Activated CD4-positive, CD25-positive, alpha-beta regulatory T cell treated with anti-CD3 and anti-CD28 coated beads, Interleukin-2, amount 50 U/mL, for 72 hours (primary cell): ENCODE measurements at regions not wholly inside any gene's neighbourhood (a gene's known extent, or its start where the extent isn't known, plus 50 kb on each side); places are given as distances from the start of the nearest gene placed in this dataset.

Experiments
- DNase-seq: peaks from one replicate; pipeline ENCODE4 v3.0.0; 2021

DNA sequence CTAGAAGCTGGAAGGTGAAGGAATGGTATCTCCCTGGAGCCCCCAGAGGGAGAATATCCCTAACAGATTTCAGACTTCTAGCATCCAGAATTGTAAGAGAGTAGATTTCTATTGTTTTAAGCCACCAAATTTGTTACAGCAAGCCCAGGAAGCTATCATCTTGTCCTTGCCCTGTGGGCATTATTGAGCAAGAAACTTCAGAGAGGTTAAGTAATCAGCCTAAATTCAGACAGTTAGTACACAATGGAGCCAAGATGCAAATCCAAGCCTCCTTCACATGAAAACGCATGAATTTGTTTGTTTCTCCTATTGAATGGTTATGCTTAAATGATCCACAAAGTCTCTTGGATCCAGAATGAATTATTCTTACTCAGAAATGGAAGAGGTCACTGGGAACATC lies 55.2 kb upstream of the TRIB2 start:
- DNase-seq, result no peak

DNA sequence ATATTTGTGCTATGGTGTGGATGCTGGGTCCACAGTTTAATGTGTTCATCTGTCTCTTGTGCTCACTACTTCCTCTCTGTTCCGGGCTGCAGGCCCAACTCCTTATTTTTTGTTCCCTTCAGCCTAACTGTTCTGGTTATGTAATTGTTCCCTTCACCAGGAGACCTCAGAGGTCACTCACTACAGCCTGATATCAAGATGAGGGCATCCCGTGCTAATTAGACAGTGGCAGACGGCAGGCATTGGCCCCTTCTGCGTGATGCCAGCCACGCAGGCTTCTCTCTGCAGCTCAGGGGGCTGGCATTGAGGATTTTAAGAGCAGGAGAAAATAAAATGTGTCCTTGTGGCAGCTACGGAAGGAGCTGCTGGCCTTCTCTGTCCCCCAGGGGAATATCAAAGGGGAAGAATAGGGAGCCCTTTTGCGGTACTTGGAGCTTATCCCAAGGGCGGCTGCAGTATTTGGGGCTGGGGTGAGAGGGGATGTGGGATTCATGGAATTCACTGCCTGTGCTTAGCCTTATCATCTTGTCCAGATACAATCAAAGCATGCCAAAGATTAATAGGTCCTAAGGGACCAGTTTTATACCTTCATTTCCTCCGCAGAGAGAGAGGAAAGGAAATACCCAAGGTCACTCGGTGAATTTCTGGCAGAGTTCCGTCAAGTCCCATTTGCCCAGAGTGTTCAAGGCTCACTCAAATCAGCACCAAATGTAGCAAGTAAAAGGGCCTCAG lies 53.3 kb upstream of the TRIB2 start:
- no peak for DNase-seq

DNA sequence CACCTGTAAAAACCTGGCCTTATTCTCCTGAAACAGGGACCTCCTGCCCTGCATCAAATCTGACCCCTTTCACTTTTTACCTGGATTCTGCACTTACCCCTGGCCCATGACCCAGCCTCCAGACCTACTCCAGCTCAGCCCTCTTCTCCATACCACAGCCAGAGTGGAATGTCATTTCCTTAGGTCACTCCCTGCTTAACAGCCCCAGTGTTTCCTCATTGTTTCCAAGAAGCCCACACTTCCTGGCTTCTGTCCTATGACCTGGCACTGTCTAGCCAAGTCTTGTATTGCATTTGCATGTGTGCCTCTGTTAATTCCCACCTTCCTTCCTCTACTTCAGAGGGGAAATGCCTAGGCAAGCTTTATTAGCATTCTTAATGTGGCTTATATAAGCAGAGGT lies 51.4 kb upstream of the TRIB2 start:
- no peak for DNase-seq

DNA sequence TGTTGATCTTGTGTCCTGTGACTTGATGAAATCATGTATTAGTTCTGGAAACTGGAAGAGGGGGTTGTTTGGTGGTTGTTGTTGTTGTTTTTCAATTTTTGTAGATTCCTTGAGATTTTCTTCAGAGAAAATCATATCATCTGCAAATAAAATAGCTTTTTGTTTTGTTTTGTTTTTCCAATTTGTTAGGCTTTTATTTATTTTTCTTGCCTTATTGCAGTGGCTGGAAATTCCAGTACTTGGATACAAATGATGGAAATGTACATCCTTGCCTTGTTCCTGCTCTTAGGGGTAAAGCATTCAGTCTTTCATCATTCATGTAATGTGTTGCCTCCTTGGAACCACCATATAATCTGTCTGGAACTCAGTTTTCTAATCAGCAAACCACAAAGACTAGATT lies 50.3 kb upstream of the TRIB2 start:
- no peak for DNase-seq
